Thyroid gland (tissue), 4 donors: ENCODE measurements at regions not wholly inside any gene's neighbourhood (a gene's known extent, or its start where the extent isn't known, plus 50 kb on each side); places are given as distances from the start of the nearest gene placed in this dataset.

Experiments
- DNase-seq, 2 donors: peaks; one replicate each; pipeline ENCODE4 v3.0.0-alpha.2; 2019
- H3K27ac ChIP-seq, 3 donors: fragments of 200-600 bp; sonication (generic); 1 replicate in 2 of 3; 2 replicates in 1 of 3; pipeline ENCODE4 v1.5.1; 2016 to 2019; ENCODE audit warnings: mild to moderate bottlenecking in 1 of 3, moderate library complexity in 1 of 3
- H3K27me3 ChIP-seq: fragments of 200-600 bp; sonication (generic); one replicate; pipeline ENCODE4 v1.5.1; 2019
- H3K36me3 ChIP-seq, 2 donors: fragments of 200-600 bp; sonication (generic); one replicate each; pipeline ENCODE4 v1.5.1; 2016 to 2019
- H3K4me1 ChIP-seq, 2 donors: fragments of 200-600 bp; sonication (generic); one replicate each; pipeline ENCODE4 v1.5.1; 2017 to 2019
- H3K4me3 ChIP-seq, 3 donors: fragments of 200-600 bp; sonication (generic); replicated peaks in 1 of 3; 1 replicate in 2 of 3; 2 replicates in 1 of 3; pipeline ENCODE4 v1.5.1; 2016; ENCODE audit warnings: mild to moderate bottlenecking in 1 of 3
- H3K9me3 ChIP-seq: fragments of 200-600 bp; sonication (generic); one replicate; pipeline ENCODE4 v1.5.1; 2017
- CTCF ChIP-seq, 6 experiments: fragments of 200-600 bp in 3 of 6; fragments of 450-650 bp in 3 of 6; sonication (generic) in 3 of 6; IDR thresholded peaks; one replicate each; pipeline ENCODE4 v1.5.1; 2016 to 2019; ENCODE audit warnings: antibody characterized with exemption in 6 of 6, mild to moderate bottlenecking in 2 of 6, inconsistent platforms in 1 of 6, moderate library complexity in 1 of 6
- POLR2A ChIP-seq, 2 donors: fragments of 450-650 bp; IDR thresholded peaks; one replicate each; pipeline ENCODE4 v1.6.1; 2017; ENCODE audit warnings: antibody characterized with exemption in 2 of 2, mild to moderate bottlenecking in 2 of 2, moderate library complexity in 1 of 2
- WGBS, 2 donors: methylation state at CpG; one replicate each; pipeline ENCODE4 v1.1.5; 2017; 5-methylcytosine and 5-hydroxymethylcytosine counted together
- intact Hi-C: fragments of 100-400 bp; cut with DNase I; formaldehyde crosslinking; loops from one replicate; pipeline ENCODE4 v1.15.1; 2023

DNA sequence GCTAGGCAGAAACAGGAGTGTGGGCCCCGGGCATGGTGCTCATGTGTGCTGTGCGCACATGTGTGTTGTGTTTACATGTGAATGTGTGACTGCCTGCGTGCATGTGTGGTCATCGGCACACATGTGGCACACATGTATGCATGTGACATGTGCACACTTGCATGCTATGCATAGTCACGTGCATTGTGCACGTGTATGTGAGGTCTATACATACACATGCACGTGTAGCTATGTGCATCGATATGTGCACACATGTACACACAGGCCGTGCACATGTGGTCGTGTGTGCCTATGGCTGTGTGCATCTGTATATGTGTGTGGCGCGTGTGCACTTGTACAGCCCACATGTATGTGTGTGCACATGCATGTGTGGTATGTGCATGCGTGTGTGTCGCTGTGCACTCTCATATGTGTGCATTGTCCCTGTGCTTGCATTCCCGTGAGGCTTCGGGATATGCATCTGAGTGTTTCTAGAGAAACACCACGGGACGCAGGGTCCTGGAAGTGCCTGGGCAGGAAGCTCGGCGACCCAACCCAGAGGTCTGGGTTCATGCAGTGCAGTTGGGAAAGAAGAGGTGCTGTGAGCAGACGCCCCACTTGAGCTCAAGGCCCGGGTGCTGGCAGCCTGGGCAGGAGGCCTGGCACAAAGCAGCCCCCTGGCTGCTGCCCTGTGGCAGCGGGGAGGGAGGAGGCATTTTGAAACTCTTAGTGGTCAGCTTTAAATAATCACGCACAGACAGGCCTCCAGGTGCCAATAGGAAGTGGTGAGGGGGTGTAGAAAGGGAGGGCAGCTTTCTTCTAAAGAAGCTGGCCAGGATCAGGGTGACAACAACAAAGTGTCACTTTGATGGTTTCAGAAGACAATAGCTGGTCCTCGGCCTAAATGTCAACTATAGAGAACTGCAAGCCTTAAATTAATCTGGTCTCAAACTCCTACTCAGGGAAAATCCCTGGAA, 410.0 kb upstream of the MGMT start:
- no peaks in the 10 kb centered on the region for H3K9me3 ChIP-seq
- intact Hi-C loops = no loop called here
- WGBS, 2 donors = 90 to 93% methylated on average over 21 to 25 of the region's 25 CpGs
- H3K4me3 ChIP-seq = no peak overlapping the region
- no peak overlapping the region for H3K27ac ChIP-seq
- no peak for DNase-seq
- no peaks in the 10 kb centered on the region for H3K4me1 ChIP-seq
- TF ChIP-seq CTCF (IDR thresholded peaks at IDR 0.05) (no peak), POLR2A (IDR thresholded peaks at IDR 0.05) (no peak)
- H3K36me3 ChIP-seq = no peaks in the 10 kb centered on the region
- no peaks in the 10 kb centered on the region for H3K27me3 ChIP-seq

GRCh38 chr10:129057856-129058663, 409.0 kb upstream of the MGMT start:
- TF ChIP-seq POLR2A (IDR thresholded peaks at IDR 0.05) (no peak), CTCF (IDR thresholded peaks at IDR 0.05) (no peak)
- Histone ChIP-seq H3K9me3 (no peaks in the 10 kb centered on the region), H3K4me3 (no peak overlapping the region), H3K4me1 (no peaks in the 10 kb centered on the region), H3K27me3 (no peaks in the 10 kb centered on the region), H3K27ac (no peak overlapping the region), H3K36me3 (no peaks in the 10 kb centered on the region)
- 74 to 79% methylated on average over 12 to 14 of the region's 15 CpGs for WGBS, 2 donors
- intact Hi-C loops = no loop called here
- no peak for DNase-seq

DNA sequence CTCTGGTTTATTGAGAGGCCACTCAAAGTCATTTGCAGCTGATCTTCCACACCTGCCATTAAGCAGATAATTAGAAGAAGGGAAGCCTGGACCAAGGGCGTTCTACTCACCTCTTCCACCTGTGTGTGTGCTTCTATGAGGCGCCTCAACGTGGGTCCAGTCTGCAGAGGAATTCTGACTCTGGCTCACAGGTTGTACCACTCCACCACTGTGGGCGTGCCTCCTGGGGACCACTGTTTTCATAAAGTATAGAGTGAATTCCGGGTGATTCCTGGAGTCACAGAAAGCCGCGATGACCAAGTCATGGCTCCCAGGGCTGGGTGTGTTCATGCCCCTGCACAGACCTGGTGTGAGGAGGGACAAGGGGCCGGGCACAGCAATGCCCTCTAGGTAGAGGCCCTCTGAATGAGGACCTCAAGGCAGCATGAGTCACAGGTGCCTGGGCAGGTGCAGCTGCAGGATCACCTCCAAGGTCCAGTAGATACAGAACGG, 408.3 kb upstream of the MGMT start:
- Histone ChIP-seq H3K27me3 (no peaks in the 10 kb centered on the region), H3K4me1 (no peaks in the 10 kb centered on the region), H3K4me3 (no peak overlapping the region), H3K27ac (no peak overlapping the region), H3K9me3 (no peaks in the 10 kb centered on the region), H3K36me3 (no peaks in the 10 kb centered on the region)
- no peak for DNase-seq
- 68 to 78% methylated on average over 9 of the region's 9 CpGs for WGBS, 2 donors
- TF ChIP-seq CTCF (IDR thresholded peaks at IDR 0.05) (no peak), POLR2A (IDR thresholded peaks at IDR 0.05) (no peak)
- intact Hi-C loops = no loop called here

DNA sequence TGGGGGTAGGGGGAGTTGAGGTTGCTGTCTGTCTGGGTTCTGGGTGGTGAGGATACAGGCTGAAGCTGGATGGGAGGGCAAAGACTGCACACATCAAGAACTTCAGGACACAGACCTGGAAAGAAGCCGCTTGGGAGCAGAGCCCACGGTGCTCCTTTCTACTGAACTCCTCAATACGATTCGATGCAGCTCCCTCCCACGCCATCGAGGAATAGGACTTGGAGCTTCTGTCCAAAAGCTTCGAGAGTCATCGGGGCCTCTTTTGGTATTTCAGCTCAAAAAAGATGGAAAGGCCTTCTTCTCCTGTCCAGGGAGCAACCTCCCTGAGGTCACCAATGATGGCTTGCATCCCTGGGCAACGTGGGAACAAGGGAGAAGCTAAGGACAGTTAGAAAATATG, 407.1 kb upstream of the MGMT start:
- no peaks in the 10 kb centered on the region for H3K36me3 ChIP-seq
- H3K27ac ChIP-seq = no peak overlapping the region
- no peak for DNase-seq
- WGBS, 2 donors = 85 to 89% methylated on average over 9 of the region's 9 CpGs
- H3K4me3 ChIP-seq = no peak overlapping the region
- H3K9me3 ChIP-seq = no peaks in the 10 kb centered on the region
- H3K27me3 ChIP-seq = no peaks in the 10 kb centered on the region
- no peaks in the 10 kb centered on the region for H3K4me1 ChIP-seq
- intact Hi-C loops = no loop called here
- TF ChIP-seq CTCF (IDR thresholded peaks at IDR 0.05) = no peak
- TF ChIP-seq POLR2A (IDR thresholded peaks at IDR 0.05) = no peak
